GM18907 (cell line): ENCODE measurements at regions not wholly inside any gene's neighbourhood (a gene's known extent, or its start where the extent isn't known, plus 50 kb on each side); places are given as distances from the start of the nearest gene placed in this dataset.

ENCODE experiments used
- ATAC-seq: cut with Tn5 transposase; IDR thresholded peaks from one replicate; pipeline ENCODE4 v1.9.1; 2021; ENCODE audit warnings: mild to moderate bottlenecking, moderate library complexity; ENCODE audit not compliant: unreplicated experiment

DNA sequence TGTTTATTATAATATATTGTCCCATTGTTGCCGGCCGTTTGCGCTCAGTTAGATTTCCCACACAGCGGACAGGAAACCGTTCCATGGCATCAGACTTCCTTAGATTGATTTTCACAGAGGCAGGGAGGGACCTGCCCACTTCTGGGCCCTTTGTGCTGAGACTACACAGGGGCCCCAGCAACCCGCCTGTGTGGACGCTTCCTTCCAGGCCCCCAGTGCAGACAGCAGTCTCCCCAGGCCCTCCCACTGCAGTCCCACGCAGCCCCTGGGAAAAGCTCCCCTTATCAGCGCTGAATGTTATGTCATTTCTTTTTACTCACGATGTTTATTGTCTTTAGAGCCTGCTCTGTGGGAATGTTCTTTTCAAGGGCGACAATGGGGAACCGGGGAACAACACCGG lies 351.7 kb upstream of the ARGLU1 start:
- ATAC-seq, result no peak

DNA sequence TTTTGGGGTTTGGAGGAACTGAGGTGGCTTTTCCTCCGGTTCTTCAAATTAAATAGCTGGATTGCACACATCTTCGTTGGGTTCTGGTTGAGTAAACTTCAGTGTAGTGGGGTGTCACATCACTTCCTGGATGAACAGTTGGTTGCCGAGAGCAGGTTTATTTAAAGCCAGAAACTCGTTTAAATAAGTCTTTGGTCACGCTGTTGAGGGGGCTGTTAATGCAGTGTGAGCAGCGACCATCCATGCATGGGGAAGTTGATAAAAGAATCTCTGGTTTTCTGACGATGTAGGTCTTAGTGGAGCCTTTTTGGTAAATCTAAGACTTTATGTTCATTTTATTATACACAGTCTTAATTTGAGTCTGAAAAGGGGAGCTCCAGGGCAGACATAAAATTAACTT lies 351.2 kb upstream of the ARGLU1 start:
- peak; percentile 44 for ATAC-seq

DNA sequence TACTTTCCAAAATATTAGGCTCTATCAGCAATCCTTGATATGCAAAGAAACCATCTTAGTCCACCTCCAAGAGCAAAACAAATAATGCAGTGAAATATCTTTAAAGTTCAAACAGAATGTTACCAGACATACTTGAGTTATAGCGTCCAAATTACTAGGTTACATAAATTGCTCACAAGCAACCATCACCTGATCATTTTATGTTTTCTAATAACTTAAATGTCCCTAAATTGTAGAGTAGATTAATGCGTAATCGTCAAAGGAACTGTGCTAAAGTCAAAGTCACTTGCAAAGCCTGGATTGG lies 350.6 kb upstream of the ARGLU1 start:
- ATAC-seq, result no peak

DNA sequence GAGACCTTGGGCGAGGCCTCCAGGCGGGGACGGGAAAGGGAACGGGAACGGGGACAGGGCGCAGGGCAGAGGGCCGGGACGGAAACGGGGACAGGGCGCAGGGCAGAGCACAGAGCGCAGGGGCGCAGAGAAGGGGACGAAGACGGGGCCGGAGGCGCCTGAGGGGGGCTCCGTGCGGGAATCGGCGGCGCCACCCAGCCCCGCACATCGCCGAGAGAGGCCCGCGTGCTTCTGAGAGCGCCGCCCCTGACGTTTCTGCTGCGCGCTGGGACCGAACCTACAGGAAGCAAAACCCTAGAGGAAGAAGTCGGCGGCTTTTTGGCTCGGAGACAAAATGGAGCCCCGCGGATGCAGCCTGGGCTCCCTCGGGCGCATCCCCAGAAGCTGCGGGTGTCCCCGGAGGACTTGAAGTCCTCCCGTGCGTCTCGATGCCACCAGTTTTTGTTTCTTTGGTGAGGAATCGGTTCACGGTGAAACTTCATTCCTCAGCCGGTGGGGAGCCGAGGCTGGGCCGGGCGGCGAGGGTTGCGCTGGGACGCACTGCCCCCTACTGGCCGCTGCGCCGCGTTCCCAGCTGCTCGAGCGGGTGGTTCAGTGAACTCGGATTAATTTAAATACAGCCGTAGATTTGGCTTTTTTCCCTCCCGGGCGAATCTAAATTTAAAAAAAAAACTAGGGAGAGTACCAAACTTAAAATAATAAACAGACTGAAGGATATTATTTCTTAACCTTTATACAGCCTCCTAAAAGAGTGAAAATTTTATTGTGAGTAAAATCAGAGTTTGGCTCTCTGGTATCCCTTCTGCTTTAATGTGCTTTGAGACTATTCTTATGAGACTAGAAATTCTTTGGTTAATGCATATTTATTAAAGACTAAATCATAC lies 350.0 kb upstream of the ARGLU1 start:
- ATAC-seq, result peak; percentile 95

DNA sequence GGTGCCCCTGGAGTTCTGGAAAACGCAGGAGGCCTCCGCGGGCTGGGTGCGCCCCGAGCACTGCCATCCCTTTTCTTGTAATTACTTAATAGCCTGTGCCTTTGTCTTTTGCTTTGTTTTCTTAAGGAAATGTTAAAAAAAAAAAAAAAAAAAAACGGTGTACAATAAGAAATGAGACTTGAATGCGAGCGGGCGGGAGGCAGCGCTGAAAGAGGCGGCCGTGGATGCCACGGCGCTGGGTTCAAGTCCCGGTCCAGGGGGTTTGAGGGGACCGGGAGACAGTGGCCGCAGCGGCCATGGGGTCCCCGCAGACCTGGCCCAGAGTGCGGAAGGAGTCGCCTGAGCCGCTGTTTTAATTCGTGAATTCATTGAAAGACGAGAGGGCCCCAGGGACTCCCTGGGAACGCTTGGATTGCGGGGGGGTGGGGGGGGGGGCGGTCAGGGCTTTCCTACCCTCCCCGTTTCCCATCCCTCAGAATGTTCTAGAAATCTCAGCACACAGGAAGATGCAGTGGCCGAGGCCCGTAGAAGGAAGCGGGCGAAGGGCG lies 349.2 kb upstream of the ARGLU1 start:
- ATAC-seq, result peak; percentile 14

DNA sequence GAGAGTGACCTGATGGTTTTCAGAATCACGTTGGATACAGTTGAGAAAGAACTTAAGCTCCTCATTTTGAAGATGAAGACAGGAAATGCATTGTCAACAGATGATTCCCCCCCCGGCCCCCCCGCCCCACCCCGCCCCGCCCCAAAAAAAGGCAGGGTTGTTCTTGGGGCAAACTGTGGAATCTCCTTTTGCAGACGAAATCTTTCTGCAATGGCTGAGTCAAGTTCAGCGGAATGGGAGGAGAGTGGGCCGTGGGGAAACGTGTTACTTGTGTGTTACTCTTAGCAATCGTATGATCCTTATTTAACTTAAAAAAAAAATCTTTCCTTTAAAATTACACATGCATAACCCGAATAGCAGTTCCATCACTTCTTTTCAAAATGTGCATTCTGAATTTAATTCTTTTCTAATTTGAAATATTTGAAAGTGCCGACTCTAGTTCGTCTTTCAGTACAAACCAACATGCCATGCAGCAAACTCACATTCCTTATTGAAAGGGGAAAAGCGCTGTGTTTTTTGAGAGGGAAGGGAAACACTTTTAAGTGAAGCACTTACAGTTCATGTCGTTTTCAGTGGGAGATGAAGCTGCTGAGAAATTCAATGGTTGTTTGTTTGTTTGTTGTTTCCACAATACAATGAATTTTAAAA lies 348.5 kb upstream of the ARGLU1 start:
- no peak for ATAC-seq

DNA sequence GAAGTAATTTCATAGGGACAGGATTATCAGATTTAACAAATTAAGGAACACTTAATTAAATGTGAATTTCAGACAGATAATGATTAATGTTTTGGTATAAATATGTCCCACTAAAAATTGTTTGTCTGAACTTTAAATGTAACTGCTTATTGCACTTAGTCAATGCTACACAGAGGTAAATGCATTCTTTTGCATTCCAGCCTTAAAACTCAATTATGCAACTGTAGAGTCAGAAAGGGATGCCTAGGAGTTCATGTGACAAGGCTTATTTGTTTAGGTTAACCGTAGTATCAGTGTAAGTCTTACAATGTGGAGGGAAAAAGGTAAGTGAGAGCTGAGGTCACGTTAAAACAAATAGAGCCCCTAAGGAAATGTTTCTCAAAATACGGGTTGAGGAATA lies 347.2 kb upstream of the ARGLU1 start:
- ATAC-seq, result no peak

DNA sequence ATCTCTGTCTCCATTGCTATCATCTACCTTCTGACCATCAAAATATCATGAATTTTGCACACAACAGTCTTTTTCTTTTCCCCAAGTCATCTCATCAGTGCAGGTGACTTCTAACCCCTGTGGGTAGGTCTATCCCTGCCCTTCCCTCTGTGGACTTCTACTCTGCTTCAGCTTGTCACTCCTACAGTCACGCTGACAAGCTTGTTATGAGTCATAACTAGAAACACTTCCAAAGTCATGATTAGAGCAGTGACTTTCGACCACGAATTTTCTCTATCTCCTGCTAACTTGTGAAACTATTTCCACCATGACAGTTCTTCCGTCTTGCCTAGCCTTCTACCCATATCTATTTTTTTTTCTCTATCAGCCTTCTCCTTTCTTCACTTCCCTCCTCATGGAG lies 343.7 kb upstream of the ARGLU1 start:
- no peak for ATAC-seq

DNA sequence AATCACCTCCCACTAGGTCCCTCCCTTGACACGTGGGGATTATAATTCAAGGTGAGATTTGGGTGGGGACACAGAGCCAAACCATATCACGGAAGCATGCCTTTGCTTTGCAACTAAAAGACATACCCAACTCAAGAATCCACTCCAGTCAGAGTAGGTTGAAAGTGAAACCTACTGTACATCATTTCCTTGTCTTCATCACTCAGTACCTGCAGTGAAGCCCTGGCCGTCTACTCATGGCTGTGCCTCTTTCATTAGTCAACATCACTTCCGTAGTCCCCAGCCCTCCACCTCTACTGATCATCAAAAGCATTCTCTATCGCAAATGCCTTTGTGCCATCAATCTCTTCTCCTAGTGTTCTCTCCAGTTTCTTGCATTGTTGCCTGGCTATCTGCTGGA lies 343.1 kb upstream of the ARGLU1 start:
- ATAC-seq, result no peak

DNA sequence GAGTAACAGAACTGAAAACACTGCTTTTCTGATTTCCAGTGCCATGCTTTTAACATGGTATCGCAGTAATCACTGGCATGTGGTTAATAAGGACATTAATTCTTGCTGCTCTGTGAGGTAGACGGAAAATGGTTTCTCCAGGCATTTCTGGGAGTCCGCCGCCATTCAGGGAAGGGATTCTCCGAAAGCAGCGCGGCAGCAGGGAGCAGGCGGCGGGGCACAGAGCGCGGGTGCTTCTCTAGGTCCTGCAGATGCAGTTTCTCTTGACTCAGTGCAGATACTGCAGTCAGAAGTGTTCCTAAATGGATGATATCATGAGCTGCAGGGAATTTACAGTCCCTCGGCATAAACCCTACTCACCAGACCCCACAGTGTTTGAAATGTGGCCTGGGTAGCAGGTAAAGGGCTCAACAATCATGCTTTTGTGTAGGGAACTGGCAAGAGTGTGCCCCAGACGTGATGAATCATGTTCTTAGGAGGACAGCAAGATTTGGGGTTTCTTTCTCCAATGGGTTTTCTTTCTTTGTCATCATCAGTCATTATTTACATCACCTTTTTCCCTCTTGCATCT lies 338.6 kb upstream of the ARGLU1 start:
- no peak for ATAC-seq

DNA sequence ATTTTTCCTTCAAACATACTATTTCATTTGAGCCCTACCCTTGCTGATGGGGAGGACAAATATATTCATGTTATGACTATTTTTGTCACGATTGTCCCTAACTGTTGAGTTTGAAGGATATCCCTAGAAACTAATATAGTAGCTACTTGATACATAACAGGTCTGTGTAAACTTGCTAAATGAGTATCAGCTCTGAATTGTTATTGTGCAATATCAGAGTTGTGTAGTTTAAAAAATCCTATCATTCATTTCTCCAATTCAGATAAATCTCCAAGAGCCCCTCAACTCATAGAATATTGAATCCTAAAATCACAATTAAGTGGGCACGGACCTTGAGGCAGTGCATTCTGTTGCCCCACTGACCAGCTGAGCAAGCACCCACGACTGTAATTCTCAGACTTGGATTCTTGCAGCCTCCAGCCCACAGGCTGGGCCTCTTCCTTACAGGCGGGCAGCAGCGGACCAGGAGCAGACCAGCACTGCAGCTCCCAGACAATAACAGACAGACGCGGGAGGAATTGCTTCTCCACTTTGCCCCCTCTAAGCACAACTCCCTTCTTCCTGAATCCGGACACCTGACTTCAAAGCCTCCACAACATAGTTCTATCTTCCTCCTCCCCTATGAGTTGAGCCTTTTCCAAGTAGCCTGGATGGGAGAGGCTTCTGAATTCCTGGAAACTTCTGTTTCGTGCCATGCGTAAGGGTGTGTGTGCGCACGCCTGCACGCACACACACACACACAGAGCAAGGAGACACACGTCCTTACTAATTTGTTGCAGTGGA lies 337.6 kb upstream of the ARGLU1 start:
- no peak for ATAC-seq

DNA sequence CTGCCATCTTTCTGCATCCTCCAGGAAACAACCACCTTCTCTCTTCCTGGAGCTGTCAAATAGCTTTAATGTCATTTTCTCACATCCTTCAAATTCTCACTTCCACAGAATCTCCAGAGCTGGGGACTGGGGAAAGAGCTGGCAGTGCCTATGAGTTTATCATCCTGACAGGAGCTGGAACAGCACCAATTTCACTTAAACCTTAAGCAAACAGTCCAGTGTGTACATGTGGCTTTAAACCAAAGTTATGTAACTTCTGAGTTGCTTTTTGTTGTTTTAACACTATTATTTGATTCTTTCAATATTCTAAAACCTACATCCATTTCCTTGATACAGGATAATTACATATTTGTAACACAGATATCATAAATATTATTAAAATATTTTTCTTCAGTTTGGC lies 331.5 kb upstream of the ARGLU1 start:
- no peak for ATAC-seq

DNA sequence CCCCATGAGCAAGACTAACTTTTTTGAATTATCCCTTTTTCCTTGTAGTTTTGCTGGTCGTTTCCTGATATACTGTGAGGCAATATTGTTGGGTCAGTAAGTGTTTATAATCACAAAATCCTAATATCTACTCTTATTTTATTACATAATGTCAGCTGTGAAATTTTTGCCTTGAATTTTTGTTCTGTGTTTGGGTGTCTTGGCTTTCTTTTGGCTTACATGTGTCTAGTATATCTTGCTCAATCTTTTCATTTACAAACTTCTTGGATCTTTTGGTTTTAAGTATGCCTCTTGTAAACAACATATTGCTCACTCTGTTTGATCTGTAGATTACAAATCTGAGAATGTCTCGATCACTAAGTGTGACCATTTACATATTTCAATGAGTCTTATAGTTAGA lies 330.3 kb upstream of the ARGLU1 start:
- ATAC-seq, result no peak

DNA sequence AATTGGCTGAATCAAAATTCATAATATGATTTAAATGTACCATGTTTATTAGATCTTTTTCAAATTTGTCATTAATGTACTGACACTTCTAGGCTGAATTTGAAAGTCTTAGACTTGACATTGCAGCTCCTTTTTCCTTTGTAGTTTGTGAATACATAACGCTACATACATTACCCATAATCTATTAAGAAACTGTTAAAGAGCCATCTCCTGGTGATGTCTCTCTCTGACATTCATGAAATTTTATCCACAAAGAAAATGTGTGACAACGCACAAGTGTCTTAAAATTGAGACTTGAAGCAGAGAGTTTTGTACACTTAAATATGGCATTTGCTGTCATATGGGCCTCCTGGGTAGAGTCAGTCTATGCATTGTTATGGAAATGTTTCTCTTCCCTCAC lies 320.2 kb upstream of the ARGLU1 start:
- ATAC-seq, result no peak

DNA sequence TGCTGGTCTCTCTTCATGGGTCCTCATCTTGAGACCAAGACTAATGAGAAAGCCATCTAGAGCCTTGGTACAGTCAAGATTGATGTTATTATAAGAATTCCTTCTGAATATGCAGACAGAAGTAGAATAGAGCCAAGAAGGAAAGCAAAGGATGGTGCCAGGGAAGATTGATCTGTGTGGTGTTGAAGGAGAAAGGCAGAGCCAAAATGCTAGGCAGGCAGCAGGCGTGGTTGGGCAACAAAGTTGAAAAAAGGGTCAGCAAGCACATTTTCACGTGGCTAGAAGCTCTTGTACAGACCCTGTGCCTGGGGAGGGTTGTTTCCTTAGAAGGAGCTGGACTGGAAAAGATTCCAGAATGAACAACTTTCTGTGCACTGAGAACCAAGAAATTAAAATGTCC lies 319.7 kb upstream of the ARGLU1 start:
- ATAC-seq, result no peak

DNA sequence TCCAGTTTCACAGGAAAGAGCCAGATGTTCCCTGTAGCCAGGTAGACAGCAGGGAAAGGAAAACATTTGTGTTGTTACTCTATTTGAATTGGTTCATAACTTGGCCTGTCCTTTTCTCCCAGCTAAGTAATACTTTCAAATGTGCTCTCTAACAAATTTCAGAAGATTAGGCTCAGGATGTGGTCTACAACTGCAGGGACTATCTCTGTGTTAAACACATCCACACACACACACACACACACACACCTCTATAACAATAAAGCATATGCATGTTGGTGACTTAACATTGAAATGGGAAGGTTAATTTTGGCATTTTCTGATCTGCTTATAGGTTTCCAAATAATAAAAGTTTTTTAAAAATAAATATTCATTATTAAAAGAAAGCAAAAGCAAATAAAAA lies 316.0 kb upstream of the ARGLU1 start:
- ATAC-seq, result no peak

DNA sequence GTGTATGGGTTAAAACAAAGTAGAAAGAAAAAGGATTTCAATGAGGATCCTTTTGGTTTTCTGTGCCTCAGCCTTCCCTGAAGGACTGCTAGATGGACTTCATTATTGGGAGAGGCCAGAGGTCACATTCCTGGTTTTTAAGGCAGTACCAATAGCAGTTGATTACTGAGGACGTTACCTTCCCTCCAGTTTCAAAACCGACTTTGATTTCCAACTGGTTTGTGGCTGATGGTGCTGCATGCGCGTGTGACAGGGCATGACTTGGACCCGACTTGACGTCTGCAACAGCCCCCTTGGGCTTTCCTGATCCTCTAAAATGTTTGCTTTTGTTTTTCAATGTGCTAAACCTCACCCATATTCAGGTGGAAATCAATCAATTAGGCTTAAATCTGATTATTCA lies 314.3 kb upstream of the ARGLU1 start:
- no peak for ATAC-seq

DNA sequence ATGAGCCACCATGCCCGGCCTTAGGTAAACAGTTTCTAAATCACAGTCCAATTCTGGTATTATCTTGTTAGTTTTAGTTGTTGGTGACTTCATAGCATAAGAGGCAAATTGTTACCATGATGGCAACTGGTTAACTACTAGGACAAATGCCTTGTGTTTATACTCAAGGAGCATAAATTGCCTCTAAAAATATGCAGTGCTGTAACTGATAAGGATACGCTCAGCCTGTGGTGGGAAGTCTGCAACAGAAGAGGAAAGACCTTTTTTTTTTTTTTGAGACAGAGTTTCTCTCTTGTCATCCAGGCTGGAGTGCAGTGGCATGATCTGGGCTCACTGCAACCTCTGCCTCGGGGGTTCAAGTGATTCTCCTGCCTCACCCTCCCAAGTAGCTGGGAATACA lies 311.9 kb upstream of the ARGLU1 start:
- no peak for ATAC-seq

DNA sequence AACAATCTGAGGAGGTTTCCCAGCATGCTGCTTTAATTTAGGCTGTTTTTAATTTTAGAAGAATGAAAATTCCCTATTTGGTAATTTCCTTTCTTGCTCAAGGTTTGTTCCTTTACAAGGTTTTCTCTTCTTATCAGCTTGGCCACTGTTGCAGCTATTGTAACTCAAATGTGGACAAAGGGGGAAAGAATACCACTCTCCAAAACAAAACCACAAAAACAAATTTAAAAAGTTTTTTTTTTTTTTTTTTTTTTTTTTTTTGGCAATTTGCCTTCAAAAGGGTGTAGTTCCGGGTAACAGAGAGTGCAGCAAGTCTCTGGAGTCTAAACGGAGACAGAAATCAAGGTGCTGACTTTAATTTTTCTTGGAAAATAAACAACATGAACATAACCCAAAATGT lies 306.4 kb upstream of the ARGLU1 start:
- ATAC-seq, result no peak

DNA sequence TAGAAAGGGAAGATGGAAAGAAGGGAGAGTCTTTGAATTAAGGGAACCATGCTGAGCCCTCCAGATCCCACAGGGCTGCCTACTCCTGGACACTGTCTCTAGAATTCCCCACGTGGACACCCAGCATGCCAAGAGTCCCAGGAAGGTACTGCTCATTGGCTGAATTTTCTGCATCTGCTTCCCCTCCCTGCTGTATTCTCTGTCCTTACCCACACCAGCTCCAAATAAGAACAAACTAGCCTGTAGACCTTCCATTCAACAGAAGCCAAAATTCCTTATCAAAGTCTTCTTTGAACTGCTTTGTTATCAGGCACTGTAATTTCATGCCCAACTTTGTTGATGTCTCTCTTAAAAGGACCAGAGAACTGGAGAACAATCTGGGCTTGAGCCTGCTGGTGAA lies 305.9 kb upstream of the ARGLU1 start:
- ATAC-seq, result no peak

DNA sequence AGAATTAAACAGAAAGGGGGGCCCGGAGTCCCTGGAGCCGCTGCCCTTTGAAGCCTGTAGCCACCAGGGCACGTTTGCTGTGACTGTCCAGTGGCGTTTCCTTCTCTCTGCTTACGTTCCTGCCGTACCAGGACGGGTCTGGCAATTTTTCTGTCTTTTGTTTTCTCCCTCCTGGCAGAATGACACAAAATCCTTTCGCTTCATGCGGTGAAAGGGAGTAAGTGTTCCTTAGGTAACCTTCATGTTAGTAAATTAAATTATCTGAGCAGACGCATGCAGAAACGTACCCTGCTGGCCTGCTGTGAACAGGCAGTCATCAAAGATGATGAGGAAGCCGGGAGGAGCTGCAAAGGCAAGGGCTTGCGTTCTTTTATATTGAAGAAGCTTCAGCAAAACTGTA lies 299.3 kb upstream of the ARGLU1 start:
- ATAC-seq, result no peak
